ENCODE measurements at regions not wholly inside any gene's neighbourhood (a gene's known extent, or its start where the extent isn't known, plus 50 kb on each side); places are given as distances from the start of the nearest gene placed in this dataset.

DNA sequence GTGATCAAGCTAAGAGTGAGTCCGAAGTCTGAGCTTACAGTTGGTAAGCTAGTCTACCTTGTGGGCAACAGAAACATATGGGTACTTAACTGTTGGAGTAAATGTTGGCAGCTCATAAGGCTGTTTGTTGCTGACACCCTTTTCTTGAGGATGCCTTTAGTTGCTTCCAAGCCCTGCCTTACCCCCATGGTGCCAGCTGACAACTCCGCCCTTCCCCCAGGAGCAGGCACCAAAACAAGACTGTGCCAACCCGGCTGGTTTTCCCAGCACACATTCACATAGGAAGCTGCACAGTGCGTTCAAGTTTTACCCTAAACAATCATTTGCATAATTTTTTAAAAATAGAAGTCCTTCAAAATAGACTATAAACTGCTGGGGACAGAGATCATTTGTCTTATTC lies 150.2 kb upstream of the LMO4 start:
- Histone ChIP-seq H3K4me1 (ENCODE audit: control insufficient read depth in 1 of 2, insufficient read depth in 1 of 2, low read depth in 1 of 2, low read length in 1 of 2) (no peaks in the 10 kb centered on the region), H3K27ac (no peak overlapping the region), H3K36me3 (no peaks in the 10 kb centered on the region), H3K27me3 (peaks cover 8% of the 10 kb centered on the region), H3K9me3 (no peaks in the 10 kb centered on the region), H3K4me3 (ENCODE audit: low read depth in 1 of 2, low read length in 1 of 2) (no peak overlapping the region)
- TF ChIP-seq, protein P1, sequence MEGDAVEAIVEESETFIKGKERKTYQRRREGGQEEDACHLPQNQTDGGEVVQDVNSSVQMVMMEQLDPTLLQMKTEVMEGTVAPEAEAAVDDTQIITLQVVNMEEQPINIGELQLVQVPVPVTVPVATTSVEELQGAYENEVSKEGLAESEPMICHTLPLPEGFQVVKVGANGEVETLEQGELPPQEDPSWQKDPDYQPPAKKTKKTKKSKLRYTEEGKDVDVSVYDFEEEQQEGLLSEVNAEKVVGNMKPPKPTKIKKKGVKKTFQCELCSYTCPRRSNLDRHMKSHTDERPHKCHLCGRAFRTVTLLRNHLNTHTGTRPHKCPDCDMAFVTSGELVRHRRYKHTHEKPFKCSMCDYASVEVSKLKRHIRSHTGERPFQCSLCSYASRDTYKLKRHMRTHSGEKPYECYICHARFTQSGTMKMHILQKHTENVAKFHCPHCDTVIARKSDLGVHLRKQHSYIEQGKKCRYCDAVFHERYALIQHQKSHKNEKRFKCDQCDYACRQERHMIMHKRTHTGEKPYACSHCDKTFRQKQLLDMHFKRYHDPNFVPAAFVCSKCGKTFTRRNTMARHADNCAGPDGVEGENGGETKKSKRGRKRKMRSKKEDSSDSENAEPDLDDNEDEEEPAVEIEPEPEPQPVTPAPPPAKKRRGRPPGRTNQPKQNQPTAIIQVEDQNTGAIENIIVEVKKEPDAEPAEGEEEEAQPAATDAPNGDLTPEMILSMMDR (IDR thresholded peaks at IDR 0.05): no peak

- no peak overlapping the region for H3K4me3 ChIP-seq (ENCODE audit: low read depth in 1 of 2, low read length in 1 of 2)
- H3K27ac ChIP-seq: no peak overlapping the region
- TF ChIP-seq, protein P1 (IDR thresholded peaks at IDR 0.05): no peak
- H3K9me3 ChIP-seq: no peaks in the 10 kb centered on the region
- peaks cover 8% of the 10 kb centered on the region for H3K27me3 ChIP-seq
- H3K36me3 ChIP-seq: no peaks in the 10 kb centered on the region
- no peaks in the 10 kb centered on the region for H3K4me1 ChIP-seq (ENCODE audit: control insufficient read depth in 1 of 2, insufficient read depth in 1 of 2, low read depth in 1 of 2, low read length in 1 of 2)
Observed at GRCh38 chr1:87179076-87179810, 149.4 kb upstream of the LMO4 start.

- TF ChIP-seq, protein P1 (IDR thresholded peaks at IDR 0.05): no peak
- H3K27me3 ChIP-seq: peaks cover 8% of the 10 kb centered on the region
- no peak overlapping the region for H3K4me3 ChIP-seq (ENCODE audit: low read depth in 1 of 2, low read length in 1 of 2)
- no peaks in the 10 kb centered on the region for H3K36me3 ChIP-seq
- no peaks in the 10 kb centered on the region for H3K4me1 ChIP-seq (ENCODE audit: control insufficient read depth in 1 of 2, insufficient read depth in 1 of 2, low read depth in 1 of 2, low read length in 1 of 2)
- no peak overlapping the region for H3K27ac ChIP-seq
- no peaks in the 10 kb centered on the region for H3K9me3 ChIP-seq
Observed at GRCh38 chr1:87179851-87180519, 148.7 kb upstream of the LMO4 start.

DNA sequence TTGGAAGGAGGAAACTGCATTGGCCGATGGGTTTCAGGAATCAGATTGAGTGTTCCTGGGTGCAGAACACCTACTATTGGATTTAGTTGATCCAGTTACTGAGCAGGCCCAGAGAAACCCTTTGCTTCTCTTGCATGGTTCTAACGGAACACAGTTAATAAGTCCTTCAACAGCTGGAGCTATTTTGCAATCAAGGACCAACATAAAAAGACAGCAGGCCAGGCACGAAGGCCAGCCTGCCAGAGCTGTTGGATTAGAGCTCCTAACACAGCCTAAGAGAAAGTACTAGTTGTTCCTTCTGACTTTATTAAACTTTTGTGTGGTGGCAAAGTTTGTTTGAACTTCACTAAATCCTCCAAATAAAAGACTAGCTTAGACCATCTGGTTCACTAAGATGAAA lies 148.0 kb upstream of the LMO4 start:
- peaks cover 8% of the 10 kb centered on the region for H3K27me3 ChIP-seq
- no peaks in the 10 kb centered on the region for H3K9me3 ChIP-seq
- no peaks in the 10 kb centered on the region for H3K36me3 ChIP-seq
- TF ChIP-seq, protein P1 (IDR thresholded peaks at IDR 0.05): no peak
- no peak overlapping the region for H3K4me3 ChIP-seq (ENCODE audit: low read depth in 1 of 2, low read length in 1 of 2)
- no peaks in the 10 kb centered on the region for H3K4me1 ChIP-seq (ENCODE audit: control insufficient read depth in 1 of 2, insufficient read depth in 1 of 2, low read depth in 1 of 2, low read length in 1 of 2)
- no peak overlapping the region for H3K27ac ChIP-seq

DNA sequence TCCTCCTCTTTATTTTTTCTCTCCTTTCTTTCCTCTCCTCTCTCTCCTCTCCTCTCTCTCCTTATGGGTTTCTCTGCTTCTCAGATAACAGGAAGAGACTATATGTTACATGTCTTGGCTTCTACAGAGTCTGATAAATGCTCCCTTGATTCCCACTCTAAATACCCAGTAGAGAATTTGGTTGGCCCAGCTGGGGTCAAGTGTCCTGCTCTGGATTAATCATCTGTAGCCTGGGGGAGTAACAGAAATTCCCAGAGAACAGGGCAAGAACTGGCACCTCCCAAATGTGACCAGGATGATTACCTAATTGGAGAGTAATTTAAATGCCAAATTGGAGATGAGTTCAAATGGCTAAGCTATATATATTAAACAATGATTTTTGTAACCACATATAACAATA lies 146.1 kb upstream of the LMO4 start:
- H3K4me3 ChIP-seq (ENCODE audit: low read depth in 1 of 2, low read length in 1 of 2): no peak overlapping the region
- H3K27me3 ChIP-seq: peaks cover 8% of the 10 kb centered on the region
- H3K9me3 ChIP-seq: no peaks in the 10 kb centered on the region
- TF ChIP-seq, protein P1 (IDR thresholded peaks at IDR 0.05): no peak
- no peaks in the 10 kb centered on the region for H3K4me1 ChIP-seq (ENCODE audit: control insufficient read depth in 1 of 2, insufficient read depth in 1 of 2, low read depth in 1 of 2, low read length in 1 of 2)
- no peak overlapping the region for H3K27ac ChIP-seq
- no peaks in the 10 kb centered on the region for H3K36me3 ChIP-seq
